ENCODE measurements at regions not wholly inside any gene's neighbourhood (a gene's known extent, or its start where the extent isn't known, plus 50 kb on each side); places are given as distances from the start of the nearest gene placed in this dataset.

GRCh38 chr18:76252880-76253279 is 242.2 kb downstream of the ZNF516 start:
- DNase-seq: peak; percentile 46

- no peak for DNase-seq
Observed at GRCh38 chr18:76252139-76252538, 242.9 kb downstream of the ZNF516 start.

GRCh38 chr18:76251691-76252090 is 243.4 kb downstream of the ZNF516 start:
- no peak for DNase-seq

- DNase-seq: peak; percentile 7
Observed at GRCh38 chr18:76246590-76246989, 248.5 kb downstream of the ZNF516 start.

GRCh38 chr18:76234676-76235060 is 260.4 kb downstream of the ZNF516 start:
- no peak for DNase-seq

- DNase-seq: no peak
Observed at GRCh38 chr18:76233876-76234675, 261.0 kb downstream of the ZNF516 start.

- no peak for DNase-seq
Observed at GRCh38 chr18:76233406-76233805, 261.6 kb downstream of the ZNF516 start.

- DNase-seq: no peak
Observed at GRCh38 chr18:76232779-76233178, 262.3 kb downstream of the ZNF516 start.

GRCh38 chr18:76232010-76232409 is 263.0 kb downstream of the ZNF516 start:
- no peak for DNase-seq

GRCh38 chr18:76231402-76231801 is 263.6 kb downstream of the ZNF516 start:
- DNase-seq: no peak

- DNase-seq: no peak
Observed at GRCh38 chr18:76230791-76231190, 264.3 kb downstream of the ZNF516 start.

- no peak for DNase-seq
Observed at GRCh38 chr18:76228716-76229115, 266.3 kb downstream of the ZNF516 start.

GRCh38 chr18:76227759-76228158 is 267.3 kb downstream of the ZNF516 start:
- no peak for DNase-seq

GRCh38 chr18:76223403-76223802 is 271.6 kb downstream of the ZNF516 start:
- DNase-seq: no peak

GRCh38 chr18:76219023-76219422 is 276.0 kb downstream of the ZNF516 start:
- no peak for DNase-seq

GRCh38 chr18:76216096-76216495 is 278.9 kb downstream of the ZNF516 start:
- no peak for DNase-seq

GRCh38 chr18:76213991-76214390 is 281.1 kb downstream of the ZNF516 start:
- DNase-seq: no peak

GRCh38 chr18:76212960-76213359 is 282.1 kb downstream of the ZNF516 start:
- DNase-seq: peak; percentile 43

- DNase-seq: no peak
Observed at GRCh38 chr18:76209597-76209996, 285.4 kb downstream of the ZNF516 start.

- DNase-seq: peak; percentile 64
Observed at GRCh38 chr18:76208678-76209306, 286.2 kb downstream of the ZNF516 start.

GRCh38 chr18:76205906-76206305 is 289.1 kb downstream of the ZNF516 start:
- DNase-seq: no peak

GRCh38 chr18:76203552-76203951 is 291.5 kb downstream of the ZNF516 start:
- DNase-seq: no peak

- no peak for DNase-seq
Observed at GRCh38 chr18:76202322-76202721, 292.7 kb downstream of the ZNF516 start.

GRCh38 chr18:76195601-76196000 is 299.4 kb downstream of the ZNF516 start:
- DNase-seq: no peak

GRCh38 chr18:76188097-76188496 is 306.9 kb downstream of the ZNF516 start:
- no peak for DNase-seq
